ENCODE measurements at regions not wholly inside any gene's neighbourhood (a gene's known extent, or its start where the extent isn't known, plus 50 kb on each side); places are given as distances from the start of the nearest gene placed in this dataset.

- no peak for TF ChIP-seq CTCF (conservative IDR thresholded peaks at IDR 0.05; ENCODE audit: control insufficient read depth, insufficient read depth, low read depth, low read length)
- H3K4me3 ChIP-seq (ENCODE audit: control insufficient read depth, low read depth, low read length): no peak overlapping the region
- DNase-seq (ENCODE audit: low read depth): no peak
Measured at GRCh38 chr18:38923126-38923525, 1357.5 kb upstream of the CELF4 start.

GRCh38 chr18:38909972-38910371 is 1344.4 kb upstream of the CELF4 start:
- no peak for DNase-seq (ENCODE audit: low read depth)
- no peak overlapping the region for H3K4me3 ChIP-seq (ENCODE audit: control insufficient read depth, low read depth, low read length)
- no peak for TF ChIP-seq CTCF (conservative IDR thresholded peaks at IDR 0.05; ENCODE audit: control insufficient read depth, insufficient read depth, low read depth, low read length)

- H3K4me3 ChIP-seq (ENCODE audit: control insufficient read depth, low read depth, low read length): no peak overlapping the region
- DNase-seq (ENCODE audit: low read depth): no peak
- TF ChIP-seq CTCF (conservative IDR thresholded peaks at IDR 0.05; ENCODE audit: control insufficient read depth, insufficient read depth, low read depth, low read length): no peak
Measured at GRCh38 chr18:38902796-38903195, 1337.2 kb upstream of the CELF4 start.

- H3K4me3 ChIP-seq (ENCODE audit: control insufficient read depth, low read depth, low read length): no peak overlapping the region
- TF ChIP-seq CTCF (conservative IDR thresholded peaks at IDR 0.05; ENCODE audit: control insufficient read depth, insufficient read depth, low read depth, low read length): no peak
- no peak for DNase-seq (ENCODE audit: low read depth)
Measured at GRCh38 chr18:38900445-38900844, 1334.8 kb upstream of the CELF4 start.

GRCh38 chr18:38900031-38900430 is 1334.4 kb upstream of the CELF4 start:
- no peak for DNase-seq (ENCODE audit: low read depth)
- TF ChIP-seq CTCF (conservative IDR thresholded peaks at IDR 0.05; ENCODE audit: control insufficient read depth, insufficient read depth, low read depth, low read length): no peak
- H3K4me3 ChIP-seq (ENCODE audit: control insufficient read depth, low read depth, low read length): no peak overlapping the region

GRCh38 chr18:38899252-38899651 is 1333.7 kb upstream of the CELF4 start:
- no peak for TF ChIP-seq CTCF (conservative IDR thresholded peaks at IDR 0.05; ENCODE audit: control insufficient read depth, insufficient read depth, low read depth, low read length)
- H3K4me3 ChIP-seq (ENCODE audit: control insufficient read depth, low read depth, low read length): no peak overlapping the region
- no peak for DNase-seq (ENCODE audit: low read depth)

GRCh38 chr18:38898167-38898566 is 1332.6 kb upstream of the CELF4 start:
- no peak for DNase-seq (ENCODE audit: low read depth)
- H3K4me3 ChIP-seq (ENCODE audit: control insufficient read depth, low read depth, low read length): no peak overlapping the region
- no peak for TF ChIP-seq CTCF (conservative IDR thresholded peaks at IDR 0.05; ENCODE audit: control insufficient read depth, insufficient read depth, low read depth, low read length)

All from fibroblast of mammary gland (primary cell).